CD4-positive, alpha-beta T cell (primary cell): ENCODE measurements at regions not wholly inside any gene's neighbourhood (a gene's known extent, or its start where the extent isn't known, plus 50 kb on each side); places are given as distances from the start of the nearest gene placed in this dataset.

Experiments used
- ATAC-seq: fragments of 200-7000 bp; cut with Tn5 transposase; one replicate; pipeline ENCODE4 v1.10.0; 2022; ENCODE audit warnings: mild to moderate bottlenecking; ENCODE audit not compliant: poor library complexity
- CTCF ChIA-PET: fragments of 350-600 bp; sonication (Branson Sonifier 250); formaldehyde crosslinking; loops from one replicate; lab custom pipeline; 2021; ENCODE audit warnings: antibody characterized with exemption, inconsistent platforms; lab: Charles Lee
- POLR2A ChIA-PET: fragments of 350-600 bp; sonication (Branson Sonifier 250); formaldehyde crosslinking; loops from one replicate; lab custom pipeline; 2021; ENCODE audit warnings: antibody characterized with exemption, inconsistent platforms; lab: Charles Lee
- DNase-seq, 14 experiments: peaks; one replicate each; pipeline ENCODE4 v3.0.0-alpha.2; 2013 to 2020; ENCODE audit warnings: mixed read lengths in 2 of 14
- H3K27ac ChIP-seq, 2 donors: one replicate each; pipeline versions ENCODE4 v1.5.1 to v1.7.0; 2013; ENCODE audit warnings: low read length in 2 of 2, low read depth in 1 of 2, mild to moderate bottlenecking in 1 of 2
- H3K27me3 ChIP-seq, 2 experiments: 1 replicate in 1 of 2; 2 replicates in 1 of 2; pipeline versions ENCODE4 v1.6.1 to v1.7.0; 2013; ENCODE audit warnings: low read length in 2 of 2, control low read depth in 1 of 2, mild to moderate bottlenecking in 1 of 2, moderate library complexity in 1 of 2; ENCODE audit not compliant: insufficient read depth in 2 of 2, control insufficient read depth in 1 of 2
- H3K36me3 ChIP-seq: one replicate; pipeline ENCODE4 v1.6.1; 2013; ENCODE audit warnings: low read length, control low read depth; ENCODE audit not compliant: insufficient read depth
- H3K4me1 ChIP-seq: one replicate; pipeline ENCODE4 v1.6.1; 2013; ENCODE audit warnings: low read length, control low read depth; ENCODE audit not compliant: insufficient read depth
- H3K4me3 ChIP-seq: one replicate; pipeline ENCODE4 v1.5.1; 2013; ENCODE audit warnings: mild to moderate bottlenecking, low read length, moderate library complexity
- H3K9me3 ChIP-seq, 2 experiments: 1 replicate in 1 of 2; 2 replicates in 1 of 2; pipeline versions ENCODE4 v1.6.1 to v1.7.0; 2013; ENCODE audit warnings: low read length in 2 of 2, mild to moderate bottlenecking in 2 of 2, control low read depth in 1 of 2, moderate library complexity in 1 of 2; ENCODE audit not compliant: control insufficient read depth in 1 of 2, insufficient read depth in 1 of 2
- H3K27ac Mint-ChIP-seq: one replicate; pipeline ENCODE4 v1.8.0; 2020; ENCODE audit warnings: mixed read lengths
- H3K27me3 Mint-ChIP-seq: one replicate; pipeline ENCODE4 v1.8.0; 2021; ENCODE audit warnings: mixed read lengths
- H3K36me3 Mint-ChIP-seq: one replicate; pipeline ENCODE4 v1.8.0; 2021; ENCODE audit warnings: low read depth, mixed read lengths
- H3K4me1 Mint-ChIP-seq: one replicate; pipeline ENCODE4 v1.8.0; 2021; ENCODE audit warnings: low read depth, mixed read lengths
- H3K4me3 Mint-ChIP-seq: one replicate; pipeline ENCODE4 v1.8.0; 2020; ENCODE audit warnings: mild to moderate bottlenecking, mixed read lengths
- H3K9me3 Mint-ChIP-seq: one replicate; pipeline ENCODE4 v1.8.0; 2020; ENCODE audit warnings: mixed read lengths
- intact Hi-C, 2 experiments: fragments of 100-400 bp; cut with DNase I in 1 of 2; cut with micrococcal nuclease in 1 of 2; formaldehyde crosslinking; loops; one replicate each; pipeline versions ENCODE4 v1.15.1 to v1.9.0; 2023 to 2025; cut with DNase I, micrococcal nuclease
- TF ChIP-seq, protein P1 (sequence below): fragments of 200-600 bp; IDR thresholded peaks from one replicate; pipeline ENCODE4 v1.8.0; 2022; ENCODE audit warnings: antibody characterized with exemption, mild to moderate bottlenecking

GRCh38 chr9:28853477-28853876 is 1280.2 kb upstream of the C9orf72 start:
- DNase-seq (no peak), ATAC-seq (no peak)
- TF ChIP-seq, protein P1, sequence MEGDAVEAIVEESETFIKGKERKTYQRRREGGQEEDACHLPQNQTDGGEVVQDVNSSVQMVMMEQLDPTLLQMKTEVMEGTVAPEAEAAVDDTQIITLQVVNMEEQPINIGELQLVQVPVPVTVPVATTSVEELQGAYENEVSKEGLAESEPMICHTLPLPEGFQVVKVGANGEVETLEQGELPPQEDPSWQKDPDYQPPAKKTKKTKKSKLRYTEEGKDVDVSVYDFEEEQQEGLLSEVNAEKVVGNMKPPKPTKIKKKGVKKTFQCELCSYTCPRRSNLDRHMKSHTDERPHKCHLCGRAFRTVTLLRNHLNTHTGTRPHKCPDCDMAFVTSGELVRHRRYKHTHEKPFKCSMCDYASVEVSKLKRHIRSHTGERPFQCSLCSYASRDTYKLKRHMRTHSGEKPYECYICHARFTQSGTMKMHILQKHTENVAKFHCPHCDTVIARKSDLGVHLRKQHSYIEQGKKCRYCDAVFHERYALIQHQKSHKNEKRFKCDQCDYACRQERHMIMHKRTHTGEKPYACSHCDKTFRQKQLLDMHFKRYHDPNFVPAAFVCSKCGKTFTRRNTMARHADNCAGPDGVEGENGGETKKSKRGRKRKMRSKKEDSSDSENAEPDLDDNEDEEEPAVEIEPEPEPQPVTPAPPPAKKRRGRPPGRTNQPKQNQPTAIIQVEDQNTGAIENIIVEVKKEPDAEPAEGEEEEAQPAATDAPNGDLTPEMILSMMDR = no peak
- Histone ChIP-seq H3K4me3 (no peak overlapping the region), H3K27me3 (no peaks in the 10 kb centered on the region), H3K36me3 (no peaks in the 10 kb centered on the region), H3K27ac (no peak overlapping the region), H3K4me1 (no peaks in the 10 kb centered on the region), H3K9me3 (no peaks in the 10 kb centered on the region)
- no peaks in the 10 kb centered on the region for H3K4me1 Mint-ChIP-seq
- no peaks in the 10 kb centered on the region for H3K9me3 Mint-ChIP-seq
- ChIA-PET CTCF (no interaction called here), POLR2A (no interaction called here)
- H3K4me3 Mint-ChIP-seq = no peak overlapping the region
- no peaks in the 10 kb centered on the region for H3K36me3 Mint-ChIP-seq
- no peak overlapping the region for H3K27ac Mint-ChIP-seq
- no peaks in the 10 kb centered on the region for H3K27me3 Mint-ChIP-seq
- intact Hi-C loops = no loop called here

DNA sequence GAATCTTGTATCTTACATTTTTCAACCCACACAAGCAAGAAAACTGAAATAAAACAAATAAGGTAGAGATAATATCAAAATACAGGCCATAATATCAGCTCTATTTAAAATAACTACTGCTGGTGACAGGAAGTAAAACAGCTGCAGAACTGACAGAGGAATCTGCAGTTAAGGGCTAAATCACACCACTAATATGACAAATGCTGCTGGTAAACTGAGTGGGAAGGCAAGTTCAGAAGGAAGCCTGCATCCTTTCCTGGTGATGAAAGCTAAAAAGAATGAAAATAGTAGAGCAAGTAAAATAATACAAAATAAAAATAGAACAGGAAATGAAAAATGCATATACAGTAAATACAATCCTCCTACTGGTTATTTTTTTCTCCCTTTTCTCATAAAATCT is 1293.7 kb upstream of the C9orf72 start:
- intact Hi-C loops = no loop called here
- ChIA-PET POLR2A (no interaction called here), CTCF (no interaction called here)
- no peaks in the 10 kb centered on the region for H3K27me3 Mint-ChIP-seq
- H3K36me3 Mint-ChIP-seq = no peaks in the 10 kb centered on the region
- H3K9me3 Mint-ChIP-seq = peaks cover 3% of the 10 kb centered on the region
- H3K4me3 ChIP-seq = no peak overlapping the region
- no peaks in the 10 kb centered on the region for H3K36me3 ChIP-seq
- no peak overlapping the region for H3K27ac ChIP-seq
- ATAC-seq (no peak), DNase-seq (no peak)
- H3K4me1 Mint-ChIP-seq = no peaks in the 10 kb centered on the region
- no peaks in the 10 kb centered on the region for H3K4me1 ChIP-seq
- H3K4me3 Mint-ChIP-seq = no peak overlapping the region
- TF ChIP-seq, protein P1 = no peak
- no peak overlapping the region for H3K27ac Mint-ChIP-seq
- H3K27me3 ChIP-seq = no peaks in the 10 kb centered on the region
- H3K9me3 ChIP-seq = peaks cover 0 to 4% of the 10 kb centered on the region in 2 experiments

DNA sequence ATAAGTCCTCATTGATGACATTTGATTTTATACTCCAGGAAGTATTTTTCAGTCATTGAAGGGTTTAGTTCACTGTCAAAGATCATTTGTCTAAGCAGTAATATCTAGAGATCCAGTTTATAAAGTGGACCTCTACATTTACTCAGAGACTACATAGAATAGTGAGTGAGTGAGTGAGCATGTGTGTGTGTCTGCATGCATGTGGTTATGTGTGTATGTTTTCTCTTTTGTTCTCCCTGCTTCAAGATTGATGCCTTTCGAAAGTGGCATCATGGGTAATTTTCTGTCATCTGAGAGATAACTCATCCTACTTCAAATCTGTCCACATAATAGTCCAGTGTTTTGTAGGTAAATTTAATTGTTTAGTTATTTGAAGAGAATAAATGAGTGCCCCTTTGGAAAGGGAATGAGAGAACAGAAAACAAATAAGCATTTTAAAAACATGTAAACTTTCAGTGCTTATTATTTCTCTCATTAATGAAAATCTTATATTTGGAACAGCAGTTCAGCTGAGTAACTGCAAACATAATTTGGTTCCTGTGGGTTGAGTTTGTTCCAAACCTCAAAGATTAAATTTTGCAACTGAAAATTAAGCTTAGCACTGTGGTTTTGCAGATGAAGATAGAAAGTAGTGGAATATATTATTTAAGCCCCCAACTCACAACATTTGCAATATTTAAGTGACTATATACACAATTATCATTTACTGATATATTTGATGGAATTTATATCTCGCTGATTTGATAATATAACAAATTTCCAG is 1295.1 kb upstream of the C9orf72 start:
- ATAC-seq = no peak
- ChIA-PET POLR2A (no interaction called here), CTCF (no interaction called here)
- peaks cover 3% of the 10 kb centered on the region for H3K9me3 Mint-ChIP-seq
- H3K4me3 Mint-ChIP-seq = no peak overlapping the region
- H3K27me3 Mint-ChIP-seq = no peaks in the 10 kb centered on the region
- no peak for DNase-seq
- Histone ChIP-seq H3K27ac (no peak overlapping the region), H3K4me3 (no peak overlapping the region), H3K36me3 (no peaks in the 10 kb centered on the region), H3K4me1 (no peaks in the 10 kb centered on the region), H3K9me3 (peaks cover 0 to 4% of the 10 kb centered on the region in 2 experiments), H3K27me3 (no peaks in the 10 kb centered on the region)
- intact Hi-C loops = no loop called here
- TF ChIP-seq, protein P1 = no peak
- H3K27ac Mint-ChIP-seq = no peak overlapping the region
- H3K36me3 Mint-ChIP-seq = no peaks in the 10 kb centered on the region
- no peaks in the 10 kb centered on the region for H3K4me1 Mint-ChIP-seq
